ENCODE measurements at regions not wholly inside any gene's neighbourhood (a gene's known extent, or its start where the extent isn't known, plus 50 kb on each side); places are given as distances from the start of the nearest gene placed in this dataset.

- H3K4me3 ChIP-seq (ENCODE audit: low read depth, low read length) = no peak overlapping the region
- H3K4me1 ChIP-seq (ENCODE audit: insufficient read depth) = no peaks in the 10 kb centered on the region
- H3K27ac ChIP-seq (ENCODE audit: low read depth) = no peak overlapping the region
- H3K36me3 ChIP-seq (ENCODE audit: insufficient read depth) = no peaks in the 10 kb centered on the region
- 93% methylated on average over 11 of the region's 11 CpGs for WGBS
- no peak for DNase-seq (ENCODE audit: extremely low spot score)
Observed at GRCh38 chr2:2875296-2875695, 502.3 kb downstream of the EIPR1 start.

- 91% methylated on average over 12 of the region's 12 CpGs for WGBS
- Histone ChIP-seq H3K27ac (ENCODE audit: low read depth) (no peak overlapping the region), H3K4me1 (ENCODE audit: insufficient read depth) (no peaks in the 10 kb centered on the region), H3K4me3 (ENCODE audit: low read depth, low read length) (no peak overlapping the region), H3K36me3 (ENCODE audit: insufficient read depth) (no peaks in the 10 kb centered on the region)
- DNase-seq (ENCODE audit: extremely low spot score) = no peak
Observed at GRCh38 chr2:2874805-2875204, 502.8 kb downstream of the EIPR1 start.

GRCh38 chr2:2874341-2874740 is 503.3 kb downstream of the EIPR1 start:
- no peak overlapping the region for H3K27ac ChIP-seq (ENCODE audit: low read depth)
- DNase-seq (ENCODE audit: extremely low spot score) = no peak
- WGBS = 89% methylated on average over 10 of the region's 10 CpGs
- no peaks in the 10 kb centered on the region for H3K4me1 ChIP-seq (ENCODE audit: insufficient read depth)
- no peak overlapping the region for H3K4me3 ChIP-seq (ENCODE audit: low read depth, low read length)
- H3K36me3 ChIP-seq (ENCODE audit: insufficient read depth) = no peaks in the 10 kb centered on the region

GRCh38 chr2:2873450-2873811 is 504.2 kb downstream of the EIPR1 start:
- no peaks in the 10 kb centered on the region for H3K36me3 ChIP-seq (ENCODE audit: insufficient read depth)
- DNase-seq (ENCODE audit: extremely low spot score) = no peak
- WGBS = 72% methylated on average over 7 of the region's 7 CpGs
- no peak overlapping the region for H3K4me3 ChIP-seq (ENCODE audit: low read depth, low read length)
- no peak overlapping the region for H3K27ac ChIP-seq (ENCODE audit: low read depth)
- H3K4me1 ChIP-seq (ENCODE audit: insufficient read depth) = no peaks in the 10 kb centered on the region

GRCh38 chr2:2872713-2873449 is 504.7 kb downstream of the EIPR1 start:
- H3K4me1 ChIP-seq (ENCODE audit: insufficient read depth) = no peaks in the 10 kb centered on the region
- H3K4me3 ChIP-seq (ENCODE audit: low read depth, low read length) = no peak overlapping the region
- DNase-seq (ENCODE audit: extremely low spot score) = no peak
- no peaks in the 10 kb centered on the region for H3K36me3 ChIP-seq (ENCODE audit: insufficient read depth)
- WGBS = 77% methylated on average over 3 of the region's 3 CpGs
- no peak overlapping the region for H3K27ac ChIP-seq (ENCODE audit: low read depth)

- DNase-seq (ENCODE audit: extremely low spot score) = no peak
- Histone ChIP-seq H3K36me3 (ENCODE audit: insufficient read depth) (no peaks in the 10 kb centered on the region), H3K4me3 (ENCODE audit: low read depth, low read length) (no peak overlapping the region), H3K4me1 (ENCODE audit: insufficient read depth) (no peaks in the 10 kb centered on the region), H3K27ac (ENCODE audit: low read depth) (no peak overlapping the region)
- 85% methylated on average over 15 of the region's 15 CpGs for WGBS
Observed at GRCh38 chr2:2872309-2872617, 505.4 kb downstream of the EIPR1 start.

GRCh38 chr2:2871480-2872308 is 505.9 kb downstream of the EIPR1 start:
- no peak overlapping the region for H3K4me3 ChIP-seq (ENCODE audit: low read depth, low read length)

GRCh38 chr2:2870106-2870505 is 507.5 kb downstream of the EIPR1 start:
- H3K27ac ChIP-seq (ENCODE audit: low read depth) = no peak overlapping the region
- no peaks in the 10 kb centered on the region for H3K4me1 ChIP-seq (ENCODE audit: insufficient read depth)
- H3K36me3 ChIP-seq (ENCODE audit: insufficient read depth) = no peaks in the 10 kb centered on the region
- no peak for DNase-seq (ENCODE audit: extremely low spot score)
- WGBS = 68% methylated on average over 5 of the region's 5 CpGs
- H3K4me3 ChIP-seq (ENCODE audit: low read depth, low read length) = no peak overlapping the region

More at GRCh38 chr2:2871480-2872308, 505.9 kb downstream of the EIPR1 start:
- Histone ChIP-seq H3K36me3 (ENCODE audit: insufficient read depth) (no peaks in the 10 kb centered on the region), H3K27ac (ENCODE audit: low read depth) (no peak overlapping the region), H3K4me1 (ENCODE audit: insufficient read depth) (no peaks in the 10 kb centered on the region)
- DNase-seq (ENCODE audit: extremely low spot score) = no peak
- 88% methylated on average over 22 of the region's 22 CpGs for WGBS

- Histone ChIP-seq H3K36me3 (ENCODE audit: insufficient read depth) (no peaks in the 10 kb centered on the region), H3K4me3 (ENCODE audit: low read depth, low read length) (no peak overlapping the region), H3K27ac (ENCODE audit: low read depth) (no peak overlapping the region), H3K4me1 (ENCODE audit: insufficient read depth) (no peaks in the 10 kb centered on the region)
- DNase-seq (ENCODE audit: extremely low spot score) = no peak
- 90% methylated on average over 9 of the region's 9 CpGs for WGBS
Observed at GRCh38 chr2:2869553-2869952, 508.1 kb downstream of the EIPR1 start.

GRCh38 chr2:2868085-2868484 is 509.5 kb downstream of the EIPR1 start:
- WGBS = 52% methylated on average over 9 of the region's 9 CpGs
- DNase-seq (ENCODE audit: extremely low spot score) = no peak

GRCh38 chr2:2867397-2867979 is 510.1 kb downstream of the EIPR1 start:
- WGBS = 71% methylated on average over 18 of the region's 18 CpGs
- no peak overlapping the region for H3K4me3 ChIP-seq (ENCODE audit: low read depth, low read length)
- no peaks in the 10 kb centered on the region for H3K4me1 ChIP-seq (ENCODE audit: insufficient read depth)
- H3K36me3 ChIP-seq (ENCODE audit: insufficient read depth) = no peaks in the 10 kb centered on the region
- H3K27ac ChIP-seq (ENCODE audit: low read depth) = no peak overlapping the region
- DNase-seq (ENCODE audit: extremely low spot score) = no peak

More at GRCh38 chr2:2868085-2868484, 509.5 kb downstream of the EIPR1 start:
- no peaks in the 10 kb centered on the region for H3K4me1 ChIP-seq (ENCODE audit: insufficient read depth)
- no peak overlapping the region for H3K4me3 ChIP-seq (ENCODE audit: low read depth, low read length)
- no peak overlapping the region for H3K27ac ChIP-seq (ENCODE audit: low read depth)
- H3K36me3 ChIP-seq (ENCODE audit: insufficient read depth) = no peaks in the 10 kb centered on the region

- 76% methylated on average over 14 of the region's 14 CpGs for WGBS
- DNase-seq (ENCODE audit: extremely low spot score) = no peak
- H3K4me1 ChIP-seq (ENCODE audit: insufficient read depth) = no peaks in the 10 kb centered on the region
Observed at GRCh38 chr2:2866459-2866858, 511.2 kb downstream of the EIPR1 start.

GRCh38 chr2:2862386-2862785 is 515.2 kb downstream of the EIPR1 start:
- Histone ChIP-seq H3K27ac (ENCODE audit: low read depth) (no peak overlapping the region), H3K4me3 (ENCODE audit: low read depth, low read length) (no peak overlapping the region), H3K36me3 (ENCODE audit: insufficient read depth) (no peaks in the 10 kb centered on the region), H3K4me1 (ENCODE audit: insufficient read depth) (no peaks in the 10 kb centered on the region)
- no peak for DNase-seq (ENCODE audit: extremely low spot score)
- WGBS = 81% methylated on average over 5 of the region's 5 CpGs

More at GRCh38 chr2:2866459-2866858, 511.2 kb downstream of the EIPR1 start:
- Histone ChIP-seq H3K4me3 (ENCODE audit: low read depth, low read length) (no peak overlapping the region), H3K36me3 (ENCODE audit: insufficient read depth) (no peaks in the 10 kb centered on the region), H3K27ac (ENCODE audit: low read depth) (no peak overlapping the region)

- WGBS = 88% methylated on average over 19 of the region's 19 CpGs
- DNase-seq (ENCODE audit: extremely low spot score) = no peak
Observed at GRCh38 chr2:2861666-2862240, 515.9 kb downstream of the EIPR1 start.

More at GRCh38 chr2:2861666-2862240, 515.9 kb downstream of the EIPR1 start:
- Histone ChIP-seq H3K4me3 (ENCODE audit: low read depth, low read length) (no peak overlapping the region), H3K27ac (ENCODE audit: low read depth) (no peak overlapping the region), H3K36me3 (ENCODE audit: insufficient read depth) (no peaks in the 10 kb centered on the region), H3K4me1 (ENCODE audit: insufficient read depth) (no peaks in the 10 kb centered on the region)
